Stimulated activated naive CD4-positive, alpha-beta T cell treated with Interleukin-2 at 50 U/mL for 16 hours (primary cell): ENCODE measurements at regions not wholly inside any gene's neighbourhood (a gene's known extent, or its start where the extent isn't known, plus 50 kb on each side); places are given as distances from the start of the nearest gene placed in this dataset.

Source experiments
- DNase-seq: peaks from one replicate; lab custom pipeline; 2025; lab: John Stamatoyannopoulos, UW

- no peak for DNase-seq
Observed at GRCh38 chr14:42214981-42215491, 608.4 kb downstream of the LRFN5 start.

GRCh38 chr14:42200957-42201356 lies 594.3 kb downstream of the LRFN5 start:
- DNase-seq = no peak

GRCh38 chr14:42198010-42198409 lies 591.3 kb downstream of the LRFN5 start:
- DNase-seq = no peak

GRCh38 chr14:42192738-42193653 lies 586.3 kb downstream of the LRFN5 start:
- no peak for DNase-seq

GRCh38 chr14:42190744-42191143 lies 584.1 kb downstream of the LRFN5 start:
- DNase-seq = no peak

- no peak for DNase-seq
Observed at GRCh38 chr14:42187846-42188245, 581.2 kb downstream of the LRFN5 start.

- no peak for DNase-seq
Observed at GRCh38 chr14:42185718-42186117, 579.0 kb downstream of the LRFN5 start.

- no peak for DNase-seq
Observed at GRCh38 chr14:42174357-42174756, 567.7 kb downstream of the LRFN5 start.

GRCh38 chr14:42173206-42173605 lies 566.5 kb downstream of the LRFN5 start:
- no peak for DNase-seq

GRCh38 chr14:42172304-42172703 lies 565.6 kb downstream of the LRFN5 start:
- no peak for DNase-seq

GRCh38 chr14:42163136-42163535 lies 556.5 kb downstream of the LRFN5 start:
- no peak for DNase-seq

GRCh38 chr14:42159138-42159537 lies 552.5 kb downstream of the LRFN5 start:
- no peak for DNase-seq

GRCh38 chr14:42149609-42150261 lies 543.1 kb downstream of the LRFN5 start:
- DNase-seq = no peak

GRCh38 chr14:42145766-42146165 lies 539.1 kb downstream of the LRFN5 start:
- DNase-seq = no peak

- no peak for DNase-seq
Observed at GRCh38 chr14:42143114-42143513, 536.4 kb downstream of the LRFN5 start.

GRCh38 chr14:42141328-42141727 lies 534.7 kb downstream of the LRFN5 start:
- DNase-seq = no peak

- DNase-seq = no peak
Observed at GRCh38 chr14:42140831-42141279, 534.2 kb downstream of the LRFN5 start.

- no peak for DNase-seq
Observed at GRCh38 chr14:42140001-42140400, 533.3 kb downstream of the LRFN5 start.

GRCh38 chr14:42138406-42138805 lies 531.7 kb downstream of the LRFN5 start:
- DNase-seq = no peak

GRCh38 chr14:42130815-42131214 lies 524.1 kb downstream of the LRFN5 start:
- DNase-seq = no peak

- DNase-seq = no peak
Observed at GRCh38 chr14:42123526-42123925, 516.9 kb downstream of the LRFN5 start.

- no peak for DNase-seq
Observed at GRCh38 chr14:42113358-42114069, 506.8 kb downstream of the LRFN5 start.
